SIG-M5 (cell line): ENCODE measurements at regions not wholly inside any gene's neighbourhood (a gene's known extent, or its start where the extent isn't known, plus 50 kb on each side); places are given as distances from the start of the nearest gene placed in this dataset.

Source experiments
- DNase-seq: peaks from one replicate; lab custom pipeline; 2025; lab: John Stamatoyannopoulos, UW

- DNase-seq: no peak
These were observed 288.8 kb downstream of the GRIA2 start for GRCh38 chr4:157509341-157509740.

- DNase-seq: no peak
These were observed 282.1 kb downstream of the GRIA2 start for GRCh38 chr4:157502656-157503055.

GRCh38 chr4:157459785-157460184 lies 239.3 kb downstream of the GRIA2 start:
- DNase-seq: no peak

GRCh38 chr4:157447195-157447594 lies 226.7 kb downstream of the GRIA2 start:
- no peak for DNase-seq

GRCh38 chr4:157444014-157444413 lies 223.5 kb downstream of the GRIA2 start:
- no peak for DNase-seq

- no peak for DNase-seq
These were observed 223.0 kb downstream of the GRIA2 start for GRCh38 chr4:157443537-157443936.

GRCh38 chr4:157425897-157426296 lies 205.4 kb downstream of the GRIA2 start:
- no peak for DNase-seq

- DNase-seq: no peak
These were observed 203.0 kb downstream of the GRIA2 start for GRCh38 chr4:157423526-157424020.

GRCh38 chr4:157421365-157421764 lies 200.8 kb downstream of the GRIA2 start:
- DNase-seq: no peak
